OCI-LY1 (cell line): ENCODE measurements at regions not wholly inside any gene's neighbourhood (a gene's known extent, or its start where the extent isn't known, plus 50 kb on each side); places are given as distances from the start of the nearest gene placed in this dataset.
A peak's percentile ranks its signal among the peaks of the same experiment; 100 is the strongest.

Source experiments
- H2AFZ ChIP-seq: fragments of 200-600 bp; sonication (generic), shearing (Covaris generic); 2 replicates; pipeline ENCODE4 v1.6.0; 2014; ENCODE audit warnings: antibody characterized with exemption, mild to moderate bottlenecking, low read length
- H3F3A ChIP-seq: fragments of 200-600 bp; sonication (generic), shearing (Covaris generic); 2 replicates; pipeline ENCODE4 v1.6.0; 2014; ENCODE audit warnings: mild to moderate bottlenecking, antibody characterized with exemption, low read length, moderate library complexity; ENCODE audit not compliant: insufficient read depth
- H3K27ac ChIP-seq: fragments of 200-600 bp; sonication (generic); 2 replicates; pipeline ENCODE4 v1.5.1; 2014; ENCODE audit warnings: low read length, mixed run types, mild to moderate bottlenecking, low read depth; ENCODE audit not compliant: poor library complexity, severe bottlenecking
- H3K27me3 ChIP-seq: fragments of 200-600 bp; sonication (generic); 2 replicates; pipeline ENCODE4 v1.6.0; 2014; ENCODE audit warnings: antibody characterized with exemption, mild to moderate bottlenecking, low read length, moderate library complexity; ENCODE audit not compliant: insufficient read depth
- H3K36me3 ChIP-seq: fragments of 200-600 bp; sonication (generic); 2 replicates; pipeline ENCODE4 v1.6.1; 2014; ENCODE audit warnings: mild to moderate bottlenecking, antibody characterized with exemption, low read length, moderate library complexity, mixed read lengths; ENCODE audit not compliant: insufficient read depth
- H3K4me1 ChIP-seq: fragments of 200-600 bp; sonication (generic); 2 replicates; pipeline ENCODE4 v1.5.1; 2014; ENCODE audit warnings: mild to moderate bottlenecking, low read length, moderate library complexity; ENCODE audit not compliant: insufficient read depth, severe bottlenecking
- H3K4me2 ChIP-seq: fragments of 200-600 bp; sonication (generic), shearing (Covaris generic); 2 replicates; pipeline ENCODE4 v1.6.1; 2014; ENCODE audit warnings: low read length
- H3K4me3 ChIP-seq: fragments of 200-600 bp; sonication (generic); 2 replicates; pipeline ENCODE4 v1.5.1; 2014; ENCODE audit warnings: low read length, low read depth, mild to moderate bottlenecking, mixed read lengths; ENCODE audit not compliant: poor library complexity, severe bottlenecking
- H3K79me2 ChIP-seq: fragments of 200-600 bp; shearing (Covaris generic); 2 replicates; pipeline ENCODE4 v1.6.1; 2016; ENCODE audit warnings: mixed run types, low read length, mixed read lengths; ENCODE audit not compliant: insufficient read depth
- H3K9ac ChIP-seq: fragments of 200-600 bp; sonication (generic), shearing (Covaris generic); 2 replicates; pipeline ENCODE4 v1.6.1; 2014; ENCODE audit warnings: mild to moderate bottlenecking, low read length, mixed read lengths
- H3K9me2 ChIP-seq: fragments of 200-600 bp; sonication (generic), shearing (Covaris generic); 2 replicates; pipeline ENCODE4 v1.6.1; 2014; ENCODE audit warnings: low read depth, mild to moderate bottlenecking, low read length, mixed read lengths
- H3K9me3 ChIP-seq: fragments of 200-600 bp; shearing (Covaris generic); 2 replicates; pipeline ENCODE4 v1.6.1; 2014; ENCODE audit warnings: low read length, mixed read lengths
- H4K20me1 ChIP-seq: fragments of 200-600 bp; sonication (generic), shearing (Covaris generic); 2 replicates; pipeline ENCODE4 v1.6.0; 2016; ENCODE audit warnings: mild to moderate bottlenecking, low read length; ENCODE audit not compliant: insufficient read depth
- CTCF ChIP-seq: fragments of 200-600 bp; sonication (generic), shearing (Covaris generic); IDR thresholded peaks from 2 replicates; pipeline ENCODE4 v1.5.1; 2017; ENCODE audit warnings: mild to moderate bottlenecking, antibody characterized with exemption, low read length, moderate library complexity, mixed read lengths
- EZH2 ChIP-seq: fragments of 200-600 bp; sonication (generic), shearing (Covaris generic); IDR thresholded peaks from 2 replicates; pipeline ENCODE4 v1.8.0; 2017; ENCODE audit warnings: borderline replicate concordance, mixed run types, mild to moderate bottlenecking, antibody characterized with exemption, low read length, moderate library complexity, mixed read lengths

GRCh38 chr17:69655902-69656301 lies 241.4 kb downstream of the MAP2K6 start:
- no peaks in the 10 kb centered on the region for H4K20me1 ChIP-seq
- no peaks in the 10 kb centered on the region for H3K9me2 ChIP-seq
- H3K4me1 ChIP-seq, result peaks cover 23% of the 10 kb centered on the region
- H3K9me3 ChIP-seq, result peaks cover 13% of the 10 kb centered on the region
- no peak overlapping the region for H3K4me2 ChIP-seq
- no peak overlapping the region for H3K4me3 ChIP-seq
- no peaks in the 10 kb centered on the region for H3K79me2 ChIP-seq
- H3K36me3 ChIP-seq, result no peaks in the 10 kb centered on the region
- H3K9ac ChIP-seq, result no peak overlapping the region
- peak overlapping the region; percentile 93 for H3K27ac ChIP-seq
- H2AFZ ChIP-seq, result no peak overlapping the region
- no peak for TF ChIP-seq EZH2
- TF ChIP-seq CTCF, result no peak
- peaks cover 3% of the 10 kb centered on the region; the same call in 1 of the 2 replicates for H3F3A ChIP-seq
- no peaks in the 10 kb centered on the region for H3K27me3 ChIP-seq

GRCh38 chr17:69669441-69670178 lies 255.1 kb downstream of the MAP2K6 start:
- Histone ChIP-seq H2AFZ (no peak overlapping the region), H3K9ac (no peak overlapping the region), H3K4me1 (peaks cover 3% of the 10 kb centered on the region), H3K79me2 (no peaks in the 10 kb centered on the region), H3K27ac (no peak overlapping the region), H3K4me3 (no peak overlapping the region), H3K9me2 (no peaks in the 10 kb centered on the region), H3K36me3 (no peaks in the 10 kb centered on the region), H3K4me2 (no peak overlapping the region), H3F3A (no peaks in the 10 kb centered on the region), H4K20me1 (no peaks in the 10 kb centered on the region), H3K9me3 (no peaks in the 10 kb centered on the region), H3K27me3 (no peaks in the 10 kb centered on the region)
- TF ChIP-seq CTCF, result no peak
- TF ChIP-seq EZH2, result no peak

GRCh38 chr17:69672924-69673323 lies 258.4 kb downstream of the MAP2K6 start:
- no peaks in the 10 kb centered on the region for H4K20me1 ChIP-seq
- no peaks in the 10 kb centered on the region for H3K79me2 ChIP-seq
- no peaks in the 10 kb centered on the region for H3K36me3 ChIP-seq
- H3K4me3 ChIP-seq, result no peak overlapping the region
- no peaks in the 10 kb centered on the region for H3K9me2 ChIP-seq
- TF ChIP-seq EZH2 (no peak), CTCF (no peak)
- peaks cover 7% of the 10 kb centered on the region for H3K4me1 ChIP-seq
- no peaks in the 10 kb centered on the region for H3F3A ChIP-seq
- H3K9ac ChIP-seq, result no peak overlapping the region
- no peak overlapping the region for H2AFZ ChIP-seq
- no peaks in the 10 kb centered on the region for H3K9me3 ChIP-seq
- no peaks in the 10 kb centered on the region for H3K27me3 ChIP-seq
- no peak overlapping the region for H3K27ac ChIP-seq
- H3K4me2 ChIP-seq, result no peak overlapping the region
